Spleen (tissue), 11 donors: ENCODE measurements at regions not wholly inside any gene's neighbourhood (a gene's known extent, or its start where the extent isn't known, plus 50 kb on each side); places are given as distances from the start of the nearest gene placed in this dataset.
"Not testable (repeated sequence)": the region's sequence is repeated elsewhere in the genome, so short reads cannot be mapped to it uniquely, and the experiment has no call there.

ENCODE experiments used
- DNase-seq: peaks from one replicate; pipeline ENCODE4 v3.0.0-alpha.2; 2020
- H3K27ac ChIP-seq, 8 donors: fragments of 200-600 bp; sonication (generic) in 7 of 8; 1 replicate in 4 of 8; 2 replicates in 4 of 8; pipeline versions ENCODE4 v1.5.0 to v1.8.0; 2016 to 2021; ENCODE audit warnings: inconsistent platforms in 4 of 8, mild to moderate bottlenecking in 4 of 8, moderate library complexity in 1 of 8
- H3K27me3 ChIP-seq, 7 donors: fragments of 200-600 bp; sonication (generic) in 6 of 7; replicated peaks in 1 of 7; 1 replicate in 4 of 7; 2 replicates in 3 of 7; pipeline versions ENCODE4 v1.5.0 to v1.8.0; 2016 to 2021; ENCODE audit warnings: inconsistent platforms in 3 of 7, mild to moderate bottlenecking in 1 of 7
- H3K36me3 ChIP-seq, 6 donors: fragments of 200-600 bp; sonication (generic) in 5 of 6; 1 replicate in 4 of 6; 2 replicates in 2 of 6; pipeline versions ENCODE4 v1.5.0 to v1.8.0; 2016 to 2021; ENCODE audit warnings: inconsistent platforms in 2 of 6
- H3K4me1 ChIP-seq, 6 donors: fragments of 200-600 bp; sonication (generic) in 5 of 6; 1 replicate in 3 of 6; 2 replicates in 3 of 6; pipeline versions ENCODE4 v1.5.0 to v1.8.0; 2016 to 2021; ENCODE audit warnings: inconsistent platforms in 3 of 6
- H3K4me3 ChIP-seq, 8 donors: fragments of 200-600 bp; sonication (generic) in 7 of 8; 1 replicate in 4 of 8; 2 replicates in 4 of 8; pipeline versions ENCODE4 v1.5.0 to v1.8.0; 2016 to 2021; ENCODE audit warnings: inconsistent platforms in 4 of 8, mild to moderate bottlenecking in 4 of 8, moderate library complexity in 2 of 8
- H3K9me3 ChIP-seq, 8 donors: fragments of 200-600 bp; sonication (generic) in 7 of 8; 1 replicate in 4 of 8; 2 replicates in 4 of 8; pipeline versions ENCODE4 v1.5.0 to v1.8.0; 2016 to 2021; ENCODE audit warnings: inconsistent platforms in 4 of 8
- CTCF ChIP-seq, 11 experiments: fragments of 200-600 bp in 7 of 11; fragments of 450-650 bp in 4 of 11; sonication (generic) in 4 of 11; IDR thresholded peaks in 8 of 11; conservative IDR thresholded peaks in 3 of 11; 1 replicate in 7 of 11; 2 replicates in 4 of 11; pipeline versions ENCODE4 v1.4.0 to v1.8.0; 2016 to 2021; ENCODE audit warnings: antibody characterized with exemption in 11 of 11, inconsistent platforms in 4 of 11, mild to moderate bottlenecking in 1 of 11
- POLR2A ChIP-seq, 3 donors: fragments of 450-650 bp; IDR thresholded peaks; one replicate each; pipeline ENCODE4 v1.5.1; 2017; ENCODE audit warnings: antibody characterized with exemption in 3 of 3, mild to moderate bottlenecking in 1 of 3
- POLR2AphosphoS5 ChIP-seq, 3 donors: sonication (generic); formaldehyde crosslinking; IDR thresholded peaks; one replicate each; pipeline ENCODE4 v1.5.1; 2017; ENCODE audit warnings: antibody characterized with exemption in 3 of 3
- WGBS, 5 donors: extraction: QIAGEN DNeasy Blood & Tissue Kit in 3 of 5; methylation state at CpG; one replicate each; pipeline versions ENCODE4 v1.1.5 to v1.1.7; 2013 to 2018; 5-methylcytosine and 5-hydroxymethylcytosine counted together
- intact Hi-C: fragments of 100-400 bp; cut with DNase I; formaldehyde crosslinking; loops from one replicate; pipeline ENCODE4 v1.15.0; 2023; ENCODE audit warnings: low total_unique reads
- donor health status: healthy with polysubstance abuse.
- donor health status: DM: no; HTN: no; CAD: no; lungs with moderate emphysema.
- donor health status: DM: no; HTN: no; CAD: no.
- donor health status: Bipolar disorder and iron deficiency.
- donor health status: healthy.
- donor health status: DM: no; HTN: no; CAD: no.
- donor health status: DM: yes; HTN: yes; CAD: no.

- no peaks in the 10 kb centered on the region for H3K9me3 ChIP-seq
- H3K27me3 ChIP-seq = no peaks in the 10 kb centered on the region
- H3K27ac ChIP-seq = no peak overlapping the region
- H3K4me1 ChIP-seq = no peaks in the 10 kb centered on the region
- intact Hi-C loops = no loop called here
- H3K4me3 ChIP-seq = no peak overlapping the region
- TF ChIP-seq CTCF (IDR thresholded peaks at IDR 0.05 in 8 of 11, conservative IDR thresholded peaks at IDR 0.05 in 3 of 11) (no peak), POLR2A (IDR thresholded peaks at IDR 0.05) (no peak), POLR2AphosphoS5 (IDR thresholded peaks at IDR 0.05) (no peak)
- no peak for DNase-seq
- no peaks in the 10 kb centered on the region for H3K36me3 ChIP-seq
- 64 to 81% (median 71%) methylated on average over 5 of the region's 5 CpGs for WGBS, 5 donors
Observed at GRCh38 chr20:40019510-40019909, 669.5 kb downstream of the MAFB start.

GRCh38 chr20:40017765-40018164, 671.3 kb downstream of the MAFB start:
- intact Hi-C loops = no loop called here
- 62 to 81% (median 68%) methylated on average over 1 of the region's 1 CpG for WGBS, 5 donors
- TF ChIP-seq POLR2AphosphoS5 (IDR thresholded peaks at IDR 0.05) (no peak), CTCF (IDR thresholded peaks at IDR 0.05 in 8 of 11, conservative IDR thresholded peaks at IDR 0.05 in 3 of 11) (no peak), POLR2A (IDR thresholded peaks at IDR 0.05) (no peak)

GRCh38 chr20:40016890-40017289, 672.1 kb downstream of the MAFB start:
- Histone ChIP-seq H3K27me3 (no peaks in the 10 kb centered on the region), H3K9me3 (no peaks in the 10 kb centered on the region), H3K4me1 (no peaks in the 10 kb centered on the region), H3K27ac (no peak overlapping the region), H3K36me3 (no peaks in the 10 kb centered on the region), H3K4me3 (no peak overlapping the region)
- WGBS, 5 donors = 76 to 91% (median 83%) methylated on average over 4 of the region's 4 CpGs
- DNase-seq = no peak
- TF ChIP-seq POLR2A (IDR thresholded peaks at IDR 0.05) = no peak
- no peak for TF ChIP-seq POLR2AphosphoS5 (IDR thresholded peaks at IDR 0.05)
- TF ChIP-seq CTCF (IDR thresholded peaks at IDR 0.05 in 8 of 11, conservative IDR thresholded peaks at IDR 0.05 in 3 of 11) = no peak
- intact Hi-C loops = no loop called here

More at GRCh38 chr20:40017765-40018164, 671.3 kb downstream of the MAFB start:
- Histone ChIP-seq H3K27me3 (no peaks in the 10 kb centered on the region), H3K9me3 (no peaks in the 10 kb centered on the region), H3K36me3 (no peaks in the 10 kb centered on the region), H3K27ac (no peak overlapping the region), H3K4me3 (no peak overlapping the region), H3K4me1 (no peaks in the 10 kb centered on the region)
- no peak for DNase-seq

- no peaks in the 10 kb centered on the region for H3K36me3 ChIP-seq
- no peak for DNase-seq
- no peaks in the 10 kb centered on the region for H3K27me3 ChIP-seq
- no peak for TF ChIP-seq POLR2AphosphoS5 (IDR thresholded peaks at IDR 0.05)
- TF ChIP-seq POLR2A (IDR thresholded peaks at IDR 0.05) = no peak
- TF ChIP-seq CTCF (IDR thresholded peaks at IDR 0.05 in 8 of 11, conservative IDR thresholded peaks at IDR 0.05 in 3 of 11) = no peak
- WGBS, 5 donors = 43 to 95% (median 91%) methylated on average over 1 of the region's 1 CpG
- no peaks in the 10 kb centered on the region for H3K9me3 ChIP-seq
- no peaks in the 10 kb centered on the region for H3K4me1 ChIP-seq
- H3K27ac ChIP-seq = no peak overlapping the region
- intact Hi-C loops = no loop called here
- H3K4me3 ChIP-seq = no peak overlapping the region
Observed at GRCh38 chr20:40016392-40016791, 672.6 kb downstream of the MAFB start.

- DNase-seq, intact Hi-C loops, H3K27ac ChIP-seq, H3K9me3 ChIP-seq, H3K4me1 ChIP-seq, H3K36me3 ChIP-seq, H3K4me3 ChIP-seq, H3K27me3 ChIP-seq: not testable (repeated sequence)
- WGBS, 5 donors = 64 to 85% (median 78%) methylated on average over 4 to 5 of the region's 5 CpGs
Observed at GRCh38 chr20:40012026-40012425, 677.0 kb downstream of the MAFB start.
